CD1c-positive myeloid dendritic cell (primary cell): ENCODE measurements at regions not wholly inside any gene's neighbourhood (a gene's known extent, or its start where the extent isn't known, plus 50 kb on each side); places are given as distances from the start of the nearest gene placed in this dataset.

Experiments
- DNase-seq: peaks from one replicate; pipeline ENCODE4 v3.0.0-alpha.2; 2016; ENCODE audit errors: extremely low spot score

GRCh38 chr11:116445108-116446047 is 327.4 kb downstream of the BUD13 start:
- no peak for DNase-seq

GRCh38 chr11:116442238-116442752 is 330.5 kb downstream of the BUD13 start:
- no peak for DNase-seq

DNA sequence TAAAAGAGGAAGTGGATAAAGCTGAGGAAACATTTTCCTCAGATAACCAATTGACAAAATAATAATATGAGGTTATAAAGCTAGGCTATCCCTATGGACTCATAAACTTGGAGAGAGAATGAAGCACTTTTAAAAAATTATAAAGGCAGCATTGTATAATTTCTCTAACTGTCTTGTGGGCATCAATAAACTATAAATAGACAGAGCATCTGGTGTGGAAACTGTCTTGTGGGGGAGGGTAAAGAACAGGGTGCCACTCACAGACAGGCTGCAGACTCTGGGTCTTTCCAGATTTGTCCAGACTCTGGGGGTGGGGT is 333.5 kb downstream of the BUD13 start:
- no peak for DNase-seq

DNA sequence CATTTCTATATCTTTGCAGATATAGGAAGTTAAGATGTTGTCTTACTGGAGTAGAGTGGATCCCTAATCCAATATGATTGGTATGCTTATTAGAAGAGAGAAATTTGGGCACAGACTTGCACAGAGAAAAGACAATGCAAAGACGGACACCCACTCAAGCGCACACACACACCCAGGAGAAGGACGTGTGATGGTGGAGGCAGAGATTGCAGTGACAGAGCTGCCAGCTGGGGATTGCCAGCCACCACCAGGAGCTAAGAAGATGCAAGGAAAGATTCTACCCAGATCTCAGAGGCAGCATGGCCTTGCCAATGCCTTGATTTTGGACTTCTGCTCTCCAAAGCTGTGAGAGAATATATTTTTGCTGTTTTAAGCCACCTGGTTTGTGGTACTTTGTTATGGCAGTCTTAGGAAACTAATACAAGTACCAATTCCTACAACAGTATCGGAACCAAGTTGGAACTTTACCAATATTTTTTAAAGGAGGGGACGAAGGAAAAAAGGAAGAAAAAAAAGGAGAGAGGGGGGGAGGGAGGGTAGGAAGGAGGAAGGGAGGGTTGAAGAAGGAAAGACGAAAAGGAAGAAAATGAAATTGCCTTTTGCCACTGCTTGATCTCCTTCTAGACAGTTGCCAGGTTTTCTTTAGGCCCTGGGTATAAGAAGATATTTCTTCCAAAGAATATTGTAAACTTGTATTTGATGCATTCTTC is 334.0 kb downstream of the BUD13 start:
- no peak for DNase-seq

DNA sequence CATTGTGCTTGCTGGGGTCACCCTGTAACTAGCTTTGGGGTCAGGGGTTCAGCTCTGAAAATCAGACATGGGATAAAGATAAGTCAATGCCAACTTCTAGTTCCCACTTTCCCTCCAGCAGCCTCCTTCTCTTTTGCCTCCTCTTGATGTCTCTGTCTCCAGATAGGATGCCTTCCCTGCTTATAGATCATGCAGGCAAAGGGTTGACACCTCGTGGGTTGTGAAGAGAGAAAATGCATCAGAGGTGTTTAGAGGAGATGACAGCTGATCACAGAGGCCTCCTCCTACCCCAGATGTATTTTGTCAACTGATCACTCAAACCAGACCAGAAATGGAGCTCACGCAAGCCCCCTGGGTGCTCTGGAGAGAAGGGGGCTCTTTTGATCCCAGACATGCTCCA is 337.8 kb downstream of the BUD13 start:
- DNase-seq, result no peak

- DNase-seq, result no peak
Observed at GRCh38 chr11:116432301-116432700, 340.5 kb downstream of the BUD13 start.

DNA sequence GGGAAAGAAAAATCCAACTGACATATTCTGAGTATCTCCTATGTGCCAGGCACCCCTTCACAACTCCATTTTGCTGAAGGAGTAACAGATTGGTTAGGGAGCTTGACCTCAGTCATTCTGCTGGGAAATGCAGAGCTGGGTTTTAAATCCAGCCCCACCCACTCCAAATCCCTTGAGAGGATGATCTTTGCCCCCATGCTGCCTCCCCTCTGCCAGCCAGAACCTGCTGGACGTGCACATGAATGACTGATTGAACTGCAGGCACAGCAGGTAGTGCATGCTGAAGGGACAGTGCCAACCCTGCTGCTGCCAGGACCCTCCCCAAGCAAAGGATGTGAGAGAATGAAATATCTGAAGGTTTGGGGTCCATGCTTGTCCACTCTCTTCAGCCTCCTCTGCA is 340.9 kb downstream of the BUD13 start:
- DNase-seq, result no peak

- DNase-seq, result no peak
Observed at GRCh38 chr11:116428638-116428975, 344.2 kb downstream of the BUD13 start.

- no peak for DNase-seq
Observed at GRCh38 chr11:116427903-116428637, 344.7 kb downstream of the BUD13 start.

DNA sequence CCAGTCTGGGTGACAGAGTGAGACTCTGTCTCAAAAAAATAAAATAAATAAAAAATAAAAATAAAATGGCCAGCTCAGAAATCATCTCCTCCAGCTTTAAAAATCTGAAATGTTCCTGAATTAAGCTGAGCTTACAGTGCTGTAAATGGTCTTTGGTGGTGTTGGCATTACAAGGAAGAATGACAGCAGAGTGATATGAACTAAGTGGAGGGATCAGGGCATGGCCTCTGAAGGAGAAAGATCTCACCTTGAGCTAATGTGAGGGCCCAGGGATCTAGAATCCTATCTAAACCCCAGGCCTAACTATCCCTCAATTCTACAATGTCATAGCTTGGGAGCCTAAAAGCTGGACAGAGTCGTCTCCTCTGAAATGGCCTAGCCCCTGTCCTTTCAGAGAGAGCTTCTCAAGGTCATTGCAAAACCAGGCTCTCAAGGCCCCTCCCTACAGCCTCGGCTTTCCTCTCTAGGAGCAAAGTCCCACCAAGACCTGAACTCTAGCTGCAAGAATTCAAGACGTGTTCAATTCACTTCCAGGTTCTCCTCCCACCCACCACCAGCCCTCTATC is 345.4 kb downstream of the BUD13 start:
- DNase-seq, result no peak

- no peak for DNase-seq
Observed at GRCh38 chr11:116426761-116427160, 346.0 kb downstream of the BUD13 start.

DNA sequence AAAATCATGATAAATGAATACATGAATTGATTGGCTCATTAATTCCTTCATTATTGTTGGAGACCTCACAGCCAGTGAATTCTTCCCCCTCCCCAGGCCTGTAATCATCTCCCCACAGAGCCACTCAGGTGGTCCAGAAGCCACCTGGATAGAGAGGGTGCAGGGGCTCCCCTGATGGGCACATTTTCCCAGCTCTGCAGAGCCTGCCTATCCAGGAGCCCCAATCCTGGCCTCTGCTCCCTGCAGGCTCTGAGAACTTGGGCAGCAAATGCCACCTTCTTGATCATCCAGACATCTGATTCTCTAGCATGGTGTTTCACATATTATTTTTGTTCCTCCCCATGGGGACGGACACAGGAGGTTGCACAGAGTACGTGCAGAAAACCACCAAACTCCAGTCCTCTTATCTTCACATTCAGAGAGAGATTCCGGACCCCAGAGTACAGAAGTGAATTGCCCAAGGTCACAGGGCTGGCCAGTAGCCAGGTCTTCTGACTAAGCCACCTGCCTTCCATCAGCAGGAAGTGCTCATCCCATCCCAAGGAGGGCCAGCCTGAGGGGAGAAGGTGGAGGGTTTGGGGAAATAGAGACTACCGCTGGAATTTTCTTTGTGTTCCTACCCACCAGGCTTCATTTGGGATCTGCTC is 348.0 kb downstream of the BUD13 start:
- DNase-seq, result no peak

- no peak for DNase-seq
Observed at GRCh38 chr11:116422956-116423600, 349.7 kb downstream of the BUD13 start.

DNA sequence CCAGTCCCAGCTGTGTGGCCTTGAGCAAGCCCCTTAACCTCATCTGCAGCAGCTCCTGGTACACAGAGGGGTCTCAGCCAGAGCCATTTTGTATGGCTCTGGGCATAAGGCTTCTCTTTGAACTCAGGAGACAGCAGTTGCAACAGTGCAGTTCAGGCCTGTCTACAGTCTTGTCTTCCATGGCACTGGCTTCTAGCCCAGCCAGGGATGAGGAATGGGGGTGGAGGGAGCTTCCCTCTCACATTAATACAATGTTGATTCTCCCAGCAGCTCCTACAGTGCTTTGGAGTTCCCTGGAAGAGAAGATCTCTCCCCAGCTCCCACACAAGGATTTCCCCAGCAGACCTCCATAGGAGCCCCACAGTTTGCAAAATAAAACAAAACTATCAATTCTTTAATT is 350.2 kb downstream of the BUD13 start:
- DNase-seq, result no peak

GRCh38 chr11:116421529-116422185 is 351.1 kb downstream of the BUD13 start:
- no peak for DNase-seq

DNA sequence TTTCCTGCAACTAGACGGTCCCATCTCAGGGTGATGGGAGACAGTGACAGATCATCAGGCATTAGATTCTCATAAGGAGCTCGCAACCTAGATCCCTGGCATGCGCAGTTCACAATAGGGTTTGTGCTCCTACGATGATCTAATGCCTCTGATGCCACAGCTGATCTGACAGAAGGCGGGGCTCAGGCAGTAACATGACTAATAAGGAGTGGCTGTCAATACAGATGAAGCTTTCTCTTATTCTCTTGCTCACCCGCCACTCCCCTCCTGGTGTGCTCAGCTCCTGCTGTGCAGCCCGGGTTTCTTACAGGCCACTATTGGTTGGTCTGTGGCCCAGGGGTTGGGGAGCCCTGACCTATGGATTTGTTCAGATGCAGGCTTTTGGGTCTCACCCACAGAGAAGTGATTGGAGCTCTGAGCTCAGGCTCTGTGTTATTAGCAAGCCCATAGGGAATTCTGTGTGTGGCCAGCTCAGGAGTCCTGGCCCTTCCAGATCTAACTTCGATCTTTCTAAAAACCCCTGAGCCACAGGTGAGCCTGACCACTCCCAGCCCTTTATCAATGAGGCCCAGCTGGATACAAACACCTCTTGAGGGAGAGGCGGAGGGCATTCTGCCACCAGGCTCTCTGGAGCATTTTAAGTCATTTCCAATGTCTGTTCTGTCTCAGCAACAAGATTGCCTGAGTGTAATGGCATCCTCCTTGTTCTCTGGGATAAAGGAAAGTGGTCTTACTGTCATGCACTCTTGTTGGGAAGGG is 351.8 kb downstream of the BUD13 start:
- DNase-seq, result no peak

- no peak for DNase-seq
Observed at GRCh38 chr11:116420030-116420429, 352.8 kb downstream of the BUD13 start.

DNA sequence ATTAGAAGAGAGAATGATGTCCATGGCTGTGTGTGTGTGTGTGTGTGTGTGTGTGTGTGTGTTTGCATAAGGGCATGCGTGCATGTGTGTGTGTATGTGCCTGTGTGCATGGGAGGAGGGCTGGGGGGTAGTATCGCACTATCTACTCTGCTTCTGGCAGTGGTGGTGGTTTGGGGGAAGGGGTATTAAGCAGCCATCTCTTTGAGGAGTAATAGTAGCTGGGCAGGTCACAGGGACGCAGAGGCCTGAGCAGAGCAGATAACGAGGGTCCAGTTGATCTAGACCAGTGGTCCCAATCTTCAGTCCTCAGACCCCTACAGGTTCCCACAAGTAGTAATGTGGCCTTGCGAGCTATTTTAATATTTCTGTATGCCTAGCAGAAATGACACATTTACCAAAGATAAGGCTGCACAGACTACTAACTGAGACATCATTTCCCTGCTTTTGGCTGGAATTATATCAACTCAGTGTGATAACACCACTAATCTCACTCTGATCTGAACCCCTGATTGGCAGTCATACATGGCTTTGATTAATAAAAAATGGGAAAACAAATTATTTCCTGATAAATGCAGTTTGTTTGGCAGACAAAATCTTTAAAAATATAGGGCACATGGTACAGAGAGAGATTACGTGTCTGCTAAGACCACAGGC is 354.3 kb downstream of the BUD13 start:
- no peak for DNase-seq

- DNase-seq, result no peak
Observed at GRCh38 chr11:116416852-116417251, 355.9 kb downstream of the BUD13 start.
